OCI-LY1 (cell line): ENCODE measurements at regions not wholly inside any gene's neighbourhood (a gene's known extent, or its start where the extent isn't known, plus 50 kb on each side); places are given as distances from the start of the nearest gene placed in this dataset.

Experiments used
- CTCF ChIP-seq: fragments of 200-600 bp; sonication (generic), shearing (Covaris generic); IDR thresholded peaks from 2 replicates; pipeline ENCODE4 v1.5.1; 2017; ENCODE audit warnings: mild to moderate bottlenecking, antibody characterized with exemption, low read length, moderate library complexity, mixed read lengths
- EZH2 ChIP-seq: fragments of 200-600 bp; sonication (generic), shearing (Covaris generic); IDR thresholded peaks from 2 replicates; pipeline ENCODE4 v1.8.0; 2017; ENCODE audit warnings: borderline replicate concordance, mixed run types, mild to moderate bottlenecking, antibody characterized with exemption, low read length, moderate library complexity, mixed read lengths

- no peak for TF ChIP-seq CTCF
- TF ChIP-seq EZH2: no peak
Observed at GRCh38 chr19:28075229-28075628, 1137.7 kb downstream of the UQCRFS1 start.
